ENCODE measurements at regions not wholly inside any gene's neighbourhood (a gene's known extent, or its start where the extent isn't known, plus 50 kb on each side); places are given as distances from the start of the nearest gene placed in this dataset.
"Not testable (repeated sequence)": the region's sequence is repeated elsewhere in the genome, so short reads cannot be mapped to it uniquely, and the experiment has no call there.

- no peaks in the 10 kb centered on the region for H3K4me1 ChIP-seq
- no peaks in the 10 kb centered on the region for H3K27me3 ChIP-seq
- no peak for DNase-seq
- no peaks in the 10 kb centered on the region for H3K9me3 ChIP-seq
- TF ChIP-seq POLR2A (IDR thresholded peaks at IDR 0.05) (no peak), CTCF (IDR thresholded peaks at IDR 0.05) (no peak)
- intact Hi-C loops (cut with DNase I), result no loop called here
- no peak overlapping the region for H3K4me3 ChIP-seq (replicated peaks in 1 of 3)
- H3K27ac ChIP-seq, result no peak overlapping the region
- no peaks in the 10 kb centered on the region for H3K36me3 ChIP-seq
These were observed 494.0 kb upstream of the POT1 start for GRCh38 chr7:125423458-125424155.

DNA sequence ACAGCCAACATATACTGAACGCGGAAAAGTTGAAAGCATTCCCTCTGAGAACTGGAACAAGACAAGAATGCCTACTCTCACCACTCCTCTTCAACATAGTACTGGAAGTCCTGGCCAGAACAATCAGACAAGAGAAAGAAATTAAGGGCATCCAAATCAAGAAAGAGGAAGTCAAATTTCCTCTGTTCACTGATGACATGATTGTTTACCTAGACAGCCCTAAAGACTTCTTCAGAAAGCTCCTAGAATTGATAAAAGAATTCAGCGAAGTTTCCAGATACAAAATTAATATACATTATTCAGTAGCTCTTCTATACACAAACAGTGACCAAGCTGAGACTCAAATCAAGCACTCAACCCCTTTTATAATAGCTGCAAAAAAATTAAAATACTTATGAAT lies 491.8 kb upstream of the POT1 start:
- H3K36me3 ChIP-seq; DNase-seq; H3K27ac ChIP-seq; intact Hi-C loops (cut with DNase I); H3K4me1 ChIP-seq; H3K27me3 ChIP-seq; H3K4me3 ChIP-seq (replicated peaks in 1 of 3); H3K9me3 ChIP-seq: not testable (repeated sequence)
- 95 to 96% methylated on average over 3 of the region's 3 CpGs for WGBS, 2 donors

GRCh38 chr7:125412890-125413665 lies 483.5 kb upstream of the POT1 start:
- no peak for DNase-seq
- no peak overlapping the region for H3K4me3 ChIP-seq (replicated peaks in 1 of 3)
- intact Hi-C loops (cut with DNase I), result no loop called here
- no peaks in the 10 kb centered on the region for H3K9me3 ChIP-seq
- H3K4me1 ChIP-seq, result no peaks in the 10 kb centered on the region
- H3K27me3 ChIP-seq, result no peaks in the 10 kb centered on the region
- no peak overlapping the region for H3K27ac ChIP-seq
- 65 to 83% methylated on average over 2 of the region's 2 CpGs for WGBS, 2 donors
- no peak for TF ChIP-seq POLR2A (IDR thresholded peaks at IDR 0.05)
- no peaks in the 10 kb centered on the region for H3K36me3 ChIP-seq

DNA sequence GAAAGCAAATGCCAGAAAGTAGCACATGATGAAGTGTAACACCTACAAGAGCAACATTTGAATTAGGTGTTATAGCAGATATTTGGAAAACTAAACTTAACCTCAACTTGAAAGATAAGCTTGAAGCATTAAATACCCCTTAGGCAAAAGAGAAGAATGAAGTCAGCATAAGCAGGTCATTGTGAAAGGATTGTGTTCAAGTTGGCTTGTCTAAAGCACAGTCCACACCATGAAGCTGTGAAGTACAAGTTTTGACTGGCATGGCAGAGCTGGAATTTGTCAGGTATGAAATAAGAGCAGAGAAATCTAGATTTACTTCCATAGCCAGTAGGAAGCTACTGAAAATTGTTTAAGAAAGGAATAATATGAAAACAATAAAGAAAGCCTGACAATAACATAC lies 480.3 kb upstream of the POT1 start:
- intact Hi-C loops (cut with DNase I), result no loop called here

GRCh38 chr7:125406111-125406510 lies 476.5 kb upstream of the POT1 start:
- DNase-seq, result no peak
- no peak overlapping the region for H3K27ac ChIP-seq

More for the DNA sequence above, 480.3 kb upstream of the POT1 start:
- no peaks in the 10 kb centered on the region for H3K9me3 ChIP-seq
- no peaks in the 10 kb centered on the region for H3K4me1 ChIP-seq
- no peak overlapping the region for H3K4me3 ChIP-seq (replicated peaks in 1 of 3)
- no peak for DNase-seq
- H3K27me3 ChIP-seq, result no peaks in the 10 kb centered on the region
- H3K27ac ChIP-seq, result no peak overlapping the region
- TF ChIP-seq CTCF (IDR thresholded peaks at IDR 0.05) (no peak), POLR2A (IDR thresholded peaks at IDR 0.05) (no peak)
- no peaks in the 10 kb centered on the region for H3K36me3 ChIP-seq

More at GRCh38 chr7:125406111-125406510, 476.5 kb upstream of the POT1 start:
- 66 to 68% methylated on average over 1 of the region's 1 CpG for WGBS, 2 donors
- TF ChIP-seq CTCF (IDR thresholded peaks at IDR 0.05), result no peak
- H3K36me3 ChIP-seq, result no peaks in the 10 kb centered on the region
- H3K4me3 ChIP-seq (replicated peaks in 1 of 3), result no peak overlapping the region
- no peaks in the 10 kb centered on the region for H3K27me3 ChIP-seq
- intact Hi-C loops (cut with DNase I), result no loop called here
- no peaks in the 10 kb centered on the region for H3K4me1 ChIP-seq
- H3K9me3 ChIP-seq, result no peaks in the 10 kb centered on the region

Measured in thyroid gland (tissue), 4 donors.